ENCODE measurements at regions not wholly inside any gene's neighbourhood (a gene's known extent, or its start where the extent isn't known, plus 50 kb on each side); places are given as distances from the start of the nearest gene placed in this dataset.

DNA sequence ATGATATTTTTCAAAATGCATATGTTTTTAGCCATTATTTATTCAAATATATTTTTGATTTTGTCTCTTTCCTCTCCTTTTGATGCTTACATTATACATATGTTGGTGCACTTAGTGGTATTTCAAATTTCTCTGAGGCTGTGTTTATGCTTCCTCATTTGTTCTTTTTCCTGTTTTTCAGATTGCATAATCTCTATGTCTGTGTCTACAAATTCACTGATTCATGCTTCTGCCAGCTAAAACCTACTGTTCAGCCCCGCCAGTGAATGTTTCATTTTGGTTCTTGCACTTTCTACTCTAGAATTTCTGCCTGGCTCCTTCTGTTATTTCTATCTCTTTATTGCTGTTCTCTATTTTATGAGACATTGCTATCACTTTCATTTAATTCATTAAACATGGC is 951.7 kb upstream of the CNTNAP5 start:
- Histone ChIP-seq H3K14ac (ENCODE audit: insufficient read length) (no peak overlapping the region), H3K27me3 (replicated peaks in 1 of 4; ENCODE audit: control insufficient read depth in 3 of 4, extremely low read depth in 1 of 4, insufficient read depth in 3 of 4, low read length in 3 of 4) (no peaks in the 10 kb centered on the region), H3K56ac (replicated peaks; ENCODE audit: insufficient read length, low read depth, low read length) (no peak overlapping the region), H2AK5ac (ENCODE audit: low read depth, low read length) (no peak overlapping the region), H4K91ac (replicated peaks; ENCODE audit: insufficient read length, low read length) (no peak overlapping the region), H2BK120ac (replicated peaks; ENCODE audit: low read depth, low read length) (no peak overlapping the region), H2BK5ac (ENCODE audit: low read depth, low read length) (no peak overlapping the region), H4K5ac (ENCODE audit: insufficient read length, low read depth, low read length) (no peak overlapping the region), H3K4ac (replicated peaks; ENCODE audit: insufficient read length, low read depth, low read length) (no peak overlapping the region), H3K36me3 (ENCODE audit: control insufficient read depth in 2 of 4, insufficient read depth in 4 of 4, low read length in 3 of 4) (no peaks in the 10 kb centered on the region), H3K79me1 (ENCODE audit: low read depth, low read length) (no peaks in the 10 kb centered on the region), H3K4me1 (replicated peaks in 1 of 4; ENCODE audit: control insufficient read depth in 3 of 4, insufficient read depth in 4 of 4, low read length in 3 of 4) (no peaks in the 10 kb centered on the region), H3K9me3 (ENCODE audit: insufficient read depth in 2 of 2, low read depth in 1 of 2, low read length in 1 of 2) (no peaks in the 10 kb centered on the region), H2BK12ac (ENCODE audit: low read depth, low read length) (no peak overlapping the region), H3K9ac (replicated peaks in 1 of 4; ENCODE audit: extremely low read depth in 1 of 4, low read depth in 3 of 4, low read length in 3 of 4) (no peak overlapping the region), H3K23me2 (ENCODE audit: low read depth, low read length) (no peaks in the 10 kb centered on the region), H2AFZ (ENCODE audit: low read length) (no peak overlapping the region), H3K23ac (ENCODE audit: insufficient read length) (no peak overlapping the region), H4K20me1 (replicated peaks in 1 of 2; ENCODE audit: control insufficient read depth in 1 of 2, insufficient read depth in 2 of 2, low read length in 2 of 2) (no peaks in the 10 kb centered on the region), H3K4me2 (ENCODE audit: insufficient read depth in 1 of 2, low read depth in 2 of 2, low read length in 2 of 2) (no peak overlapping the region), H3K18ac (ENCODE audit: extremely low read depth, low read length) (no peak overlapping the region), H2BK15ac (ENCODE audit: low read length) (no peak overlapping the region), H3K4me3 (ENCODE audit: extremely low read depth in 1 of 4, insufficient read depth in 2 of 4, low read depth in 3 of 4, low read length in 4 of 4) (no peak overlapping the region), H3K79me2 (ENCODE audit: control insufficient read depth in 1 of 2, insufficient read depth in 2 of 2, low read length in 2 of 2) (no peaks in the 10 kb centered on the region), H3K27ac (ENCODE audit: low read depth, low read length) (no peak overlapping the region), H2BK20ac (ENCODE audit: low read length) (no peak overlapping the region), H4K8ac (ENCODE audit: extremely low read depth, insufficient read depth, low read length) (no peak overlapping the region)
- DNase-seq (ENCODE audit: low read depth in 1 of 2, low spot score in 2 of 2) (no peak), FAIRE-seq (no peak)
- ChIA-PET CTCF (ENCODE audit: partially characterized antibody) (interaction anchor here (1.6 kb wide), 1 partner anchor 542 kb away, joined by 3 read pairs; no protein-coding TSS in a partner anchor), POLR2A (ENCODE audit: partially characterized antibody) (no interaction called here)
- no peak for TF ChIP-seq RFX5 (IDR thresholded peaks at IDR 0.05; ENCODE audit: borderline replicate concordance, low read depth, low read length)
- no peak for TF ChIP-seq CBX8 (IDR thresholded peaks at IDR 0.05; ENCODE audit: borderline replicate concordance, low read depth, low read length)
- TF ChIP-seq CBX5 (IDR thresholded peaks at IDR 0.05; ENCODE audit: low read depth, low read length) = no peak
- no peak for TF ChIP-seq KDM4A (IDR thresholded peaks at IDR 0.05; ENCODE audit: low read depth, low read length, severe bottlenecking)
- TF ChIP-seq, protein P1, sequence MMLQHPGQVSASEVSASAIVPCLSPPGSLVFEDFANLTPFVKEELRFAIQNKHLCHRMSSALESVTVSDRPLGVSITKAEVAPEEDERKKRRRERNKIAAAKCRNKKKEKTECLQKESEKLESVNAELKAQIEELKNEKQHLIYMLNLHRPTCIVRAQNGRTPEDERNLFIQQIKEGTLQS (IDR thresholded peaks at IDR 0.05; ENCODE audit: insufficient read depth, low read depth, low read length) = no peak
- no peak for TF ChIP-seq SUZ12 (IDR thresholded peaks at IDR 0.05; ENCODE audit: low read length)
- TF ChIP-seq POLR2A (IDR thresholded peaks at IDR 0.05; ENCODE audit: control extremely low read depth in 1 of 2, low read depth in 2 of 2, low read length in 2 of 2) = no peak
- no peak for TF ChIP-seq SP1 (IDR thresholded peaks at IDR 0.05; ENCODE audit: low read depth, low read length)
- TF ChIP-seq MAFK (IDR thresholded peaks at IDR 0.05; ENCODE audit: low read depth, low read length) = no peak
- TF ChIP-seq KDM1A (IDR thresholded peaks at IDR 0.05; ENCODE audit: borderline replicate concordance, low read length) = no peak
- TF ChIP-seq CREB1 (IDR thresholded peaks at IDR 0.05) = no peak
- TF ChIP-seq KDM5A (IDR thresholded peaks at IDR 0.05; ENCODE audit: low read length) = no peak
- TF ChIP-seq GTF2F1 (IDR thresholded peaks at IDR 0.05; ENCODE audit: borderline replicate concordance, low read depth, low read length) = no peak
- no peak for TF ChIP-seq RXRA (IDR thresholded peaks at IDR 0.05; ENCODE audit: insufficient read depth, low read depth, low read length)
- no peak for TF ChIP-seq SRF (IDR thresholded peaks at IDR 0.05; ENCODE audit: low read depth, low read length)
- TF ChIP-seq ASH2L (IDR thresholded peaks at IDR 0.05; ENCODE audit: low read length) = no peak
- WGBS, 2 experiments (ENCODE audit: extremely low coverage in 1 of 2, insufficient coverage in 1 of 2, insufficient read length in 1 of 2, insufficient replicate concordance in 2 of 2, low coverage in 1 of 2, low lambda C conversion rate in 2 of 2, missing lambda C conversion rate in 1 of 2) = 15% methylated on average over 1 of the region's 1 CpG; no CpG with 5 or more reads in 1 of the 2 experiments
